Prostate gland (tissue), 2 donors: ENCODE measurements at regions not wholly inside any gene's neighbourhood (a gene's known extent, or its start where the extent isn't known, plus 50 kb on each side); places are given as distances from the start of the nearest gene placed in this dataset.

Source experiments
- DNase-seq: peaks from one replicate; pipeline ENCODE4 v3.0.0-alpha.2; 2019; ENCODE audit warnings: low spot score
- H3K27ac ChIP-seq, 2 donors: fragments of 200-600 bp; sonication (generic); 2 replicates each; pipeline ENCODE4 v1.5.1; 2017 to 2019
- H3K27me3 ChIP-seq: fragments of 200-600 bp; sonication (generic); replicated peaks from 2 replicates; pipeline ENCODE4 v1.5.1; 2019; ENCODE audit not compliant: insufficient read depth
- H3K36me3 ChIP-seq, 2 donors: fragments of 200-600 bp; sonication (generic); 1 replicate in 1 of 2; 2 replicates in 1 of 2; pipeline versions ENCODE4 v1.5.1 to v1.8.1; 2017 to 2019
- H3K4me1 ChIP-seq: fragments of 200-600 bp; sonication (generic); replicated peaks from 2 replicates; pipeline ENCODE4 v1.5.1; 2019
- H3K4me3 ChIP-seq, 2 donors: fragments of 200-600 bp; sonication (generic); 2 replicates each; pipeline ENCODE4 v1.5.1; 2017 to 2019
- H3K9me3 ChIP-seq: fragments of 200-600 bp; sonication (generic); 2 replicates; pipeline ENCODE4 v1.5.1; 2017
- CTCF ChIP-seq, 4 experiments: fragments of 200-600 bp in 2 of 4; fragments of 450-650 bp in 2 of 4; sonication (generic) in 2 of 4; IDR thresholded peaks; 1 replicate in 3 of 4; 2 replicates in 1 of 4; pipeline ENCODE4 v1.5.1; 2016 to 2019; ENCODE audit warnings: antibody characterized with exemption in 4 of 4, mild to moderate bottlenecking in 2 of 4, moderate library complexity in 2 of 4
- POLR2A ChIP-seq: fragments of 450-650 bp; IDR thresholded peaks from one replicate; pipeline ENCODE4 v1.6.1; 2016; ENCODE audit warnings: antibody characterized with exemption, mild to moderate bottlenecking
- POLR2AphosphoS5 ChIP-seq: sonication (generic); formaldehyde crosslinking; IDR thresholded peaks from one replicate; pipeline ENCODE4 v1.6.1; 2017; ENCODE audit warnings: antibody characterized with exemption
- WGBS: methylation state at CpG from one replicate; pipeline ENCODE4 v1.1.5; 2018; 5-methylcytosine and 5-hydroxymethylcytosine counted together
- intact Hi-C: fragments of 100-400 bp; cut with DNase I; formaldehyde crosslinking; loops from one replicate; pipeline ENCODE4 v1.14.2; 2022

DNA sequence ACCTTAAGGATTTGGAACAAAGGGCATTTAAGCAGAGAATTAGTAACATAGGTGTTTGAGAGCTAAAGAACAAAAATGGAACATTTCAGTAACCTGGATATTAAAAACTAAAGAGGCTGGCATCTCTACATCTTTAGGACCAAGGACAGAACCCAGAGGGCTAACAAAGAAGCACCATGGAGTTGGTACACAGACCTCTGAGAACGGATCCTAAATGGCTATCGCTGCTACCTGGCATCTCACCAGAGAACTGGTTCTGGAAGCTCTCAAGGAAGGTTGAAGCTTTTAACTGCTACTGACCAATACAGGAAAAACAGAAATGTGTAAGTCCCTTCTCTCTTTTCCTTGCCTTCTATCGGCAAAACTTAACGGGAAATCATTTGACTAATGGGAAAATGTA, 118.4 kb upstream of the TLL1 start:
- H3K4me1 ChIP-seq = no peaks in the 10 kb centered on the region
- no peak overlapping the region for H3K27ac ChIP-seq
- no peak for TF ChIP-seq POLR2AphosphoS5
- TF ChIP-seq CTCF (IDR thresholded peaks at IDR 0.05) = no peak
- TF ChIP-seq POLR2A = no peak
- WGBS = 87% methylated on average over 4 of the region's 4 CpGs
- no peaks in the 10 kb centered on the region for H3K36me3 ChIP-seq
- intact Hi-C loops = no loop called here
- no peaks in the 10 kb centered on the region for H3K9me3 ChIP-seq
- H3K4me3 ChIP-seq = no peak overlapping the region
- DNase-seq = no peak
- no peaks in the 10 kb centered on the region for H3K27me3 ChIP-seq

GRCh38 chr4:165756836-165757235, 116.2 kb upstream of the TLL1 start:
- WGBS = 77% methylated on average over 1 of the region's 1 CpG
- no peaks in the 10 kb centered on the region for H3K27me3 ChIP-seq
- intact Hi-C loops = no loop called here

GRCh38 chr4:165757451-165757850, 115.6 kb upstream of the TLL1 start:
- Histone ChIP-seq H3K36me3 (no peaks in the 10 kb centered on the region), H3K9me3 (no peaks in the 10 kb centered on the region), H3K27ac (no peak overlapping the region), H3K4me1 (no peaks in the 10 kb centered on the region), H3K4me3 (no peak overlapping the region), H3K27me3 (no peaks in the 10 kb centered on the region)
- no peak for DNase-seq
- intact Hi-C loops = no loop called here
- 48% methylated on average over 3 of the region's 3 CpGs for WGBS
- TF ChIP-seq POLR2AphosphoS5 (no peak), POLR2A (no peak), CTCF (IDR thresholded peaks at IDR 0.05) (no peak)

More at GRCh38 chr4:165756836-165757235, 116.2 kb upstream of the TLL1 start:
- Histone ChIP-seq H3K36me3 (no peaks in the 10 kb centered on the region), H3K27ac (no peak overlapping the region), H3K9me3 (no peaks in the 10 kb centered on the region), H3K4me3 (no peak overlapping the region), H3K4me1 (no peaks in the 10 kb centered on the region)
- DNase-seq = no peak
- TF ChIP-seq POLR2AphosphoS5 = no peak
- no peak for TF ChIP-seq CTCF (IDR thresholded peaks at IDR 0.05)
- no peak for TF ChIP-seq POLR2A

DNA sequence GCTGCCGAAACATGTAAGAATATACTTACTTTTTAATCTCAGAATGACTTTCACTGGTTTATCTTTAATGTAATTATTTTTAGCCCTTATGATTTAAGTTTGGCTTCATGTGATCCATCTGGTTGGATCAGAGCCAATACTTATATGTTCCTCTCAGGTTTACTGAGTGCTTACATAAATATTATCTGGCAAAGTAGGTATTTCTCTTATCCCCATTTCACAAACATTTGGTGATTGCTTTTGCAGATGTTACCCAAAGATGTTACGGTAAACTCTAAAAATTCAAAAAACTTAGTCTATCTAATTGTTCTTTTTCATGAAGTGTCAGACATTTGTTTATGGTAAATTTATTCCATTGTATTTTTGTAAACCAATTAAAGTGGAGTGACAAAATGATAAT, 115.0 kb upstream of the TLL1 start:
- TF ChIP-seq POLR2A = no peak
- TF ChIP-seq CTCF (IDR thresholded peaks at IDR 0.05) = no peak
- no peak for TF ChIP-seq POLR2AphosphoS5
- H3K4me1 ChIP-seq = no peaks in the 10 kb centered on the region
- no peaks in the 10 kb centered on the region for H3K9me3 ChIP-seq
- H3K4me3 ChIP-seq = no peak overlapping the region
- no peaks in the 10 kb centered on the region for H3K36me3 ChIP-seq
- 66% methylated on average over 2 of the region's 2 CpGs for WGBS
- intact Hi-C loops = no loop called here
- no peak for DNase-seq
- H3K27ac ChIP-seq = no peak overlapping the region
- no peaks in the 10 kb centered on the region for H3K27me3 ChIP-seq

GRCh38 chr4:165760182-165760581, 112.9 kb upstream of the TLL1 start:
- intact Hi-C loops = no loop called here
- H3K4me3 ChIP-seq = no peak overlapping the region
- TF ChIP-seq POLR2A (no peak), CTCF (IDR thresholded peaks at IDR 0.05) (no peak), POLR2AphosphoS5 (no peak)
- H3K9me3 ChIP-seq = no peaks in the 10 kb centered on the region
- DNase-seq = no peak
- H3K36me3 ChIP-seq = no peaks in the 10 kb centered on the region
- H3K27me3 ChIP-seq = no peaks in the 10 kb centered on the region
- WGBS = 97% methylated on average over 7 of the region's 7 CpGs
- no peaks in the 10 kb centered on the region for H3K4me1 ChIP-seq
- no peak overlapping the region for H3K27ac ChIP-seq
